Activated gamma-delta T cell (primary cell): ENCODE measurements at regions not wholly inside any gene's neighbourhood (a gene's known extent, or its start where the extent isn't known, plus 50 kb on each side); places are given as distances from the start of the nearest gene placed in this dataset.
"Not testable (repeated sequence)": the region's sequence is repeated elsewhere in the genome, so short reads cannot be mapped to it uniquely, and the experiment has no call there.

ENCODE experiments used
- DNase-seq: peaks from one replicate; lab custom pipeline; 2025; lab: John Stamatoyannopoulos, UW

DNA sequence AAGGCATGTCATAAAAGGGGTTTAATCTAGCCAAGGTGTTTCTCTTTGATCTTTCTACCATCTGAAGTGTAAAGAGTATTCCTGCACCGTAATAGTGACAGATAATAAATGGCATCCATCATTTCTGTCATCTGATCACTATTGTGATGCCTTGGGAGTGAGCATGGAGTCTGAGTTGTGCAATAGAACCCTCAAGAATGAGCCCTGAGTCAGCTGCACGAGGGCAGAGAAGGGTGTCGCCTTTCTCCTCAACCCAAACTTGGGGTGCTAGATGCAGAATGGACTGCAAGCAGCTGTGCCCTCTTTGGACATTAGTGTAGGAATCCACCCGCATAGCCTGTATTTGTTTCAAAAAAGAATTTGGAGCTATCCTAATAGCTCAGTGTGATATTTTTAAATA is 115.2 kb downstream of the ZNF37A start:
- DNase-seq, result no peak

- DNase-seq, result not testable (repeated sequence)
These were observed 115.6 kb downstream of the ZNF37A start for GRCh38 chr10:38209748-38210147.

- no peak for DNase-seq
These were observed 118.3 kb downstream of the ZNF37A start for GRCh38 chr10:38212460-38212859.

DNA sequence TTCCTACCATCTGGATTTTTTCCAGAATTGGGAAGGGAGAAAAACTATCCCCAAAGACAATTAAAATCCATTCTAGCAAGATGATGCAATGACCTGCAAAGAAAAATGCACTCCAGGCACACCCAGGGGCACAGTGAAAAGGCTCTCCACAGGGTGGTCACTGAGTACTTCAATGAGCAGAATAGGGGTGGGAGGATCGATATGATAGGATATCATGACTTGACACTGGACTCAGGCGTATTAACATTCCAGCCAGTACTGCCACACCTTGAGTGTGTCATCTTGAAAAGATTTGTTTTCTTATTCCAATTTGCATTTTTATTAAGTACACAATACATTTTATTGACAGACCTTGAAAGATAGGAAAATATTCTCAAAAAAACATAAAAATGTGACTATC is 132.2 kb downstream of the ZNF37A start:
- no peak for DNase-seq

- no peak for DNase-seq
These were observed 134.3 kb downstream of the ZNF37A start for GRCh38 chr10:38228394-38228793.

DNA sequence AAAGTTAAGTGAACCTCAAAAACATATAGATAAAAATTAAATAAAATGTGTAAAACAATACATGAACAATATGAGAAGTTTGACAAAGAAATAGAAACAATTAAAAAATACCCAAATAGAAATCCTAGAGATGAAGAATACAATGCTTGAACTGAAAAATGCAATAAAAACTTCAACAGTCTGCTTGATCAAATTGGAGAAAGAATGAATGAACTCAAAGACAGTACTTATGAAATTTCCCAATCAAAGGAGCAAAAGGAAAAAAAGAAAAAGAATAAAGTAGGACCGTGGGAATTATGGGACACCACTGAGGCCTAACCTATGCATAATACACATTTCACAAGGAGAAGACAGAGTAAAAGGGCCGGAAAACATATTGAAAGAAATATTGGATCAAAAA is 144.3 kb downstream of the ZNF37A start:
- not testable (repeated sequence) for DNase-seq

DNA sequence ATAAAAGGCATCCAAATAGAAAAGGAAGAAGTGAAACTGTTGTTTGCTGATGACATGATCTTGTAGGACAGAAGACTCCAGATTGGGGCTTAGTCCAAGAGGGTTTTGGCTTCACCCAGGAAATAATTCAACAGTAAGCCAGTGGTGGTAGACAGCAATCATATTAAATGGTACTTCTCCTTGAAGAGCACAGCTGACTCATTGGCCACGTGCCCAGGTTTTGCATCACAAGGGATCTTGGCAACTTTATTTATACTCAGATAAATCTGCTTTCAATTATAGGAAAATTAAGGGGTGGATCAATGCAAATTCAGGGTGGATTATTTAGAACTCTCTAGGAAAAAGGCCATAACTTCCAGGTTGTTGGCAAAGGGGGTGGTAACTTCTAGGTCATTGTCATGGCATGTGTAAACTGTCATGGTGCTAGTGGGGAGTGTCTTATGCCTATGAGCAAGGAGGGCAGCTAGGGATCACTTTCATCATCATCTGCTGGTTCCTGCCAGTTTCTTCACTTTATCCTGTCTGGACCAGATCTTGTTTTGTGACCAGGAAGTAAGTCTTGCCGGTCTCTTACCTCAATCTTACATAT is 148.0 kb downstream of the ZNF37A start:
- DNase-seq, result not testable (repeated sequence)

- DNase-seq, result not testable (repeated sequence)
These were observed 154.0 kb downstream of the ZNF37A start for GRCh38 chr10:38248113-38248512.

GRCh38 chr10:38252551-38252950 is 158.4 kb downstream of the ZNF37A start:
- DNase-seq, result not testable (repeated sequence)

GRCh38 chr10:38267555-38267954 is 173.4 kb downstream of the ZNF37A start:
- DNase-seq, result not testable (repeated sequence)

DNA sequence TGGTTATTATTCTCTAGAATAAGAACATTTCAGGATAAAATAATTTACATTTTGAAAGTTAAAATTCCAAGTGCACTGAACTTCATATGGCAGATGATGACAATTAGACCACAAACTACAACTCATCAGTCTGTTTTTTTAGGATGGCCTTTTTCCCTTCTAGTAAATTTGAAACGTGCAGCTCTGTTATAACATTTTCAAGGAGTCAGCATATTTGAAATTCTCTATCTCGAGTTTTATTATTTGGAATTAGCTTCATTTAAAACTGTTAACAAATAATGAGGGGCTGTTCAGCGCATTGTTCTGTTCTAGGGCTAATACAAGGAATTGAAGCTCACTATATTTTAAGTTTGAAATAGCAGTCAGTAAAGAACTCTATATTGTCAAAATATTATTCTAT is 176.9 kb downstream of the ZNF37A start:
- DNase-seq, result not testable (repeated sequence)

DNA sequence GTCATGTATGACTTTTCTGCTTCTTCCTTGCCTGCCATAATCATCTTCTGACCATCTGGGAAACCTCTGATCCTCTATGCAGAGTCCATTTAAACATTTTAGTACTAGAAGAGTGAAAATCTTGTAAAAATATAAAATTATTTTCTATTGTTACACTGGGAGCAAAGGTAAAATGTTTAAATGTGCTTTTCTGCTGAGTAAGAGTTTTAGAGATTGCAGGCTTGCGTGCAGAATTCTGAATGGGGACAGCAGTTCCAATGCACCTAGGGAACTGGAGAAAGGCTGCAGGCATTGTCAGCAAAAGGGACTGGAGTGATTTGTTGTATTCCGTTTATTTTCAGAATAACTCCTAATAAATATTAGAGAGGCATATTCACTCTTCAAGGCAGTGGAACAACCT is 180.7 kb downstream of the ZNF37A start:
- DNase-seq, result not testable (repeated sequence)

- DNase-seq, result not testable (repeated sequence)
These were observed 198.4 kb downstream of the ZNF37A start for GRCh38 chr10:38292560-38292959.

DNA sequence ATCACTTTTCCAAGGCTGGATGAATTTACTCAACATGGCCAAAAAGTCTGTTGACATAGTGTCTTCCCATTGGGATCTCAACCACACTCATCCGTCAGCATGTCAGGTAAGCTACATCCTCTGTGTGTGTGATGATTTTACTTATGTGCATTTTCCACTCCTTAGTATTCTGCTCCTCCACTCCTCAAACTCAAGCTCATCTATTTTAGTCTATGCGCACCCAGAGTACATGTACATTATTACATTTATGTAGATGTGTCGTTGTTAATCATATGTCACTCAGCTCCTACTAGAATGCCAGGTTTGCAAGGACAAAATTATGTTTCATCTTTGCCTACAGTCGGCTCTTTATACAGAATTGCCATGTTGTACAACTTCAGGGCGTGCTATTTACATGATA is 216.0 kb downstream of the ZNF37A start:
- DNase-seq, result not testable (repeated sequence)

GRCh38 chr10:38315090-38315805 is 221.1 kb downstream of the ZNF37A start:
- not testable (repeated sequence) for DNase-seq

- not testable (repeated sequence) for DNase-seq
These were observed 227.3 kb downstream of the ZNF37A start for GRCh38 chr10:38321393-38321792.

DNA sequence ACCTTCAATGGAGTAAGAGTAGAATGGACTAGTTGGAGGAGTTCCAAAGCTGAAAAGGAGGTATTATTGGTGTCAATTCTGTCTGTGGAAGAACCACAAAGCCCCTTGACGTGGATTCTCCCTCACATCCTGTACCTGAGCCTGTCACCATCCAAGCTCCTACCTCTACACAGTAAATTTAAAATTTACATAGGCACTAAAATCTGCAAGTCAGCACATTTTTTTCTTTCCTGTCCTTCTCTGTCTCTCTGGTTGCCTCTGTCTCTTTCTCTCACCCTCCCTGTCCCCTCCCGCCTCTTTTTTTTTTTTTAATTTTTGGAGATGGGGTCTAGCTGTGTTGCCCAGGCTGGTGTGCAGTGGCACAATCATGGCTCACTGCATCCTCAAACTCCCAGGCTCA is 236.2 kb downstream of the ZNF37A start:
- not testable (repeated sequence) for DNase-seq

DNA sequence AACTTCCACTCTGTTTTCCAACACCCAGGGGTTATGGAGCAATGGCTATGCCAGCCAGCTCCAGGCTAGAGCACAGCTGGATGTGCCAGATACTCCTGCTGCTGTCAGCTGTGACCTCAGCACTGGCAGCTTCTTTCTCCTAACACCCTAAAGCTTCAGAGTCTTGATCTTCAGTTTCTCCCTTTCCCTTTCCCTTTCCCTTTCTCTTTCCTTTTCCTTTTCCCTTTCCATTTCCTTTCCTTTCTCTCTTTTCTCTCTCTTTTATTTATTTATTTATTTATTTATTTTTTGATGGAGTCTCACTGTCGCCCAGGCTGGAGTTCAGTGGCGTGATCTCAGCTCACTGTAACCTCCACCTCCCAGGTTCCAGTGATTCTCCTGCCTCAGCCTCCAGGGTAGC is 237.0 kb downstream of the ZNF37A start:
- DNase-seq, result not testable (repeated sequence)

GRCh38 chr10:38333699-38334098 is 239.6 kb downstream of the ZNF37A start:
- DNase-seq, result not testable (repeated sequence)

GRCh38 chr10:38350645-38351044 is 256.5 kb downstream of the ZNF37A start:
- DNase-seq, result not testable (repeated sequence)

DNA sequence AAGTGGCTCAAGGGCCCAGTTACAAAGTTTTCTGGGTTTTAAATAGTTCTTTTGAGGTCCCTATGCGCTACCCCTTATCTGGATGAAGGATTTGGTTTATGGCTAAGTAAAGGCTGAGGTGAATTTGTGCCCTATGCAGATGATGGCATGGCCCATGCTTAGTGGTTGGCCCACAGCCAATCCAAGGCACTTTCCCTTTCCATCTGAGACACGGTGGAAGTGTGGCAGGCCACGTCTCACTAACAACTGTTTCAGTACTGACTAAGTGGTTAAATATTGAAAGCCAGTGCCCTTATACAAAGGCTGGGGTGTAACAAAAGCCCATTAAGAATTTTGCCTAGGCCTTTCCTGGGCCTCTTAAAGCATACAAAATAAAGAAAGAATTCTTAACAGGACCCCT is 260.3 kb downstream of the ZNF37A start:
- not testable (repeated sequence) for DNase-seq

- peak; percentile 43 for DNase-seq
These were observed 261.9 kb downstream of the ZNF37A start for GRCh38 chr10:38355911-38356526.

DNA sequence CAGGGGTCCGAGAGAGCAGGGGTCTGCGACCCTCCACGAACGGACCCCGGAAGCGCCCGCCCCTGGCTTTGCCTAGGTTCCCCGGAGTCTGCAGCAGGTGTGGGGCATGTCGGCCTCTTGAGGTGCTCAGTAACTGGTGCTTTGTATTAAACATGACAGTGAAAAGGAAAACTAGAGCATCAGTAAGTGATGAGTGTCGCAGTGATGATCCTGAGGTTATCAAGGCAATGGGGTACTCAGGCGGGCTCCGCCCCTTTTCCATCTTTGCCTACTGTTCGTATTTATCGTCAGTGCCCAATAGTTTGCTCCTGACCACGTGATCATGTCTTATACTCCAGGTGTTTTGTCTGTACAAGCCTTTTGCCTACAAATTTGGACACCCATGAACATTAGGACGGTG is 262.4 kb downstream of the ZNF37A start:
- not testable (repeated sequence) for DNase-seq
